Neural progenitor cell (in vitro differentiated cells): ENCODE measurements at regions not wholly inside any gene's neighbourhood (a gene's known extent, or its start where the extent isn't known, plus 50 kb on each side); places are given as distances from the start of the nearest gene placed in this dataset.
"Not testable (repeated sequence)": the region's sequence is repeated elsewhere in the genome, so short reads cannot be mapped to it uniquely, and the experiment has no call there.

Source experiments
- DNase-seq: peaks from one replicate; pipeline ENCODE4 v3.0.0-alpha.2; 2016; ENCODE audit warnings: low spot score
- H2AFZ ChIP-seq: fragments of 200-600 bp; sonication (generic); replicated peaks from 2 replicates; pipeline ENCODE4 v1.6.1; 2016; ENCODE audit warnings: antibody characterized with exemption
- H3F3A ChIP-seq: fragments of 200-600 bp; sonication (generic); 2 replicates; pipeline ENCODE4 v1.6.1; 2016; ENCODE audit warnings: antibody characterized with exemption, low read depth
- H3K27ac ChIP-seq: fragments of 200-600 bp; sonication (generic); 2 replicates; pipeline ENCODE4 v1.5.1; 2016; ENCODE audit warnings: mild to moderate bottlenecking
- H3K27me3 ChIP-seq: fragments of 200-600 bp; sonication (generic); 2 replicates; pipeline ENCODE4 v1.6.1; 2016; ENCODE audit warnings: mild to moderate bottlenecking, moderate library complexity
- H3K36me3 ChIP-seq: fragments of 200-600 bp; sonication (generic); 2 replicates; pipeline ENCODE4 v1.5.1; 2016
- H3K4me1 ChIP-seq: fragments of 200-600 bp; sonication (generic); 2 replicates; pipeline ENCODE4 v1.6.1; 2016; ENCODE audit warnings: mixed run types
- H3K4me2 ChIP-seq: fragments of 200-600 bp; sonication (generic); 2 replicates; pipeline ENCODE4 v1.6.1; 2016
- H3K4me3 ChIP-seq: fragments of 200-600 bp; sonication (generic); 2 replicates; pipeline ENCODE4 v1.5.1; 2016
- H3K79me2 ChIP-seq: fragments of 200-600 bp; sonication (generic); 2 replicates; pipeline ENCODE4 v1.6.1; 2016; ENCODE audit warnings: low read depth
- H3K9ac ChIP-seq: fragments of 200-600 bp; sonication (generic); 2 replicates; pipeline ENCODE4 v1.6.1; 2016
- H3K9me3 ChIP-seq: fragments of 200-600 bp; sonication (generic); 2 replicates; pipeline ENCODE4 v1.5.1; 2016; ENCODE audit warnings: low read depth
- H4K20me1 ChIP-seq: fragments of 200-600 bp; sonication (generic); 2 replicates; pipeline ENCODE4 v1.6.1; 2016; ENCODE audit warnings: low read depth
- H3K27ac Mint-ChIP-seq: 3 replicates; pipeline ENCODE4 v1.8.0; 2021; ENCODE audit warnings: mixed read lengths
- H3K27me3 Mint-ChIP-seq: 2 replicates; pipeline ENCODE4 v1.8.0; 2022; ENCODE audit warnings: low read depth, mild to moderate bottlenecking, inconsistent platforms, moderate library complexity, mixed read lengths; ENCODE audit not compliant: insufficient read depth
- H3K36me3 Mint-ChIP-seq: 3 replicates; pipeline ENCODE4 v1.8.0; 2021; ENCODE audit warnings: mixed read lengths
- H3K4me1 Mint-ChIP-seq: 3 replicates; pipeline ENCODE4 v1.8.0; 2021; ENCODE audit warnings: mixed read lengths
- H3K4me3 Mint-ChIP-seq: 3 replicates; pipeline ENCODE4 v1.8.0; 2021; ENCODE audit warnings: mild to moderate bottlenecking, moderate library complexity, mixed read lengths
- H3K9me3 Mint-ChIP-seq: 3 replicates; pipeline ENCODE4 v1.8.0; 2020; ENCODE audit warnings: mixed read lengths

DNA sequence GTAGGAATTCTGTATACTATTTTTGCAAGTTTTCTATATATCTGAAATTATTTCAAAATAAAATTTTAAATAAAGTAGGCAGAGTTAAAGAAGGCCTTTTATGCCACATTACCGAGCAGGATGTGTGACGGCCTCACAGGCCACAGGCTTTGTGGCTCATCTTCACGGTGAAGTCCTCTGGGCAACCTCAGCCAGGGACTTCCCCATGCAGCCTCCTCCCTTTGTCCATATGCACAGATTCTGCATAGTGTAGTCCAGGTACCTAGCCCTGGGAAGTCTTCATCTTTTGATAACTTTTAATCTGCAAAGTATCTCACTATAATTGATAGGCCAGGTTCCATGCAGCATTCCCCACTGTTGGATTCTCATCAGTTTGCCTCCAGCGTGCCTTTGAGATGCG is 62.8 kb downstream of the ARHGAP11B start:
- not testable (repeated sequence) for H3K27ac Mint-ChIP-seq, H3K9me3 ChIP-seq, H3K79me2 ChIP-seq, H3K36me3 ChIP-seq, H3K27me3 Mint-ChIP-seq, DNase-seq, H3K9me3 Mint-ChIP-seq, H3K36me3 Mint-ChIP-seq, H3K4me1 ChIP-seq, H2AFZ ChIP-seq, H3K27ac ChIP-seq, H3F3A ChIP-seq, H3K9ac ChIP-seq, H4K20me1 ChIP-seq, H3K4me2 ChIP-seq, H3K4me1 Mint-ChIP-seq, H3K27me3 ChIP-seq, H3K4me3 Mint-ChIP-seq, H3K4me3 ChIP-seq

GRCh38 chr15:30690153-30690552 is 64.2 kb downstream of the ARHGAP11B start:
- not testable (repeated sequence) for H3K9ac ChIP-seq, H3K4me3 ChIP-seq, H3K27ac Mint-ChIP-seq, DNase-seq, H2AFZ ChIP-seq, H3K36me3 Mint-ChIP-seq, H3K4me1 Mint-ChIP-seq, H3F3A ChIP-seq, H3K9me3 ChIP-seq, H3K4me3 Mint-ChIP-seq, H3K27me3 ChIP-seq, H3K9me3 Mint-ChIP-seq, H3K4me1 ChIP-seq, H3K4me2 ChIP-seq, H4K20me1 ChIP-seq, H3K79me2 ChIP-seq, H3K36me3 ChIP-seq, H3K27ac ChIP-seq, H3K27me3 Mint-ChIP-seq

GRCh38 chr15:30695811-30696210 is 69.9 kb downstream of the ARHGAP11B start:
- H3K79me2 ChIP-seq, H3K36me3 ChIP-seq, H3K27ac ChIP-seq, H3K4me1 Mint-ChIP-seq, DNase-seq, H3F3A ChIP-seq, H2AFZ ChIP-seq, H3K9me3 Mint-ChIP-seq, H3K4me2 ChIP-seq, H3K4me3 ChIP-seq, H3K27me3 ChIP-seq, H3K9me3 ChIP-seq, H3K4me3 Mint-ChIP-seq, H3K4me1 ChIP-seq, H3K36me3 Mint-ChIP-seq, H3K27me3 Mint-ChIP-seq, H3K9ac ChIP-seq, H3K27ac Mint-ChIP-seq, H4K20me1 ChIP-seq: not testable (repeated sequence)

GRCh38 chr15:30696439-30697314 is 70.7 kb downstream of the ARHGAP11B start:
- not testable (repeated sequence) for H3K9me3 Mint-ChIP-seq, DNase-seq, H3K27ac ChIP-seq, H4K20me1 ChIP-seq, H3K4me1 ChIP-seq, H3K9me3 ChIP-seq, H3K4me2 ChIP-seq, H2AFZ ChIP-seq, H3K27me3 ChIP-seq, H3F3A ChIP-seq, H3K4me3 ChIP-seq, H3K27ac Mint-ChIP-seq, H3K4me1 Mint-ChIP-seq, H3K27me3 Mint-ChIP-seq, H3K79me2 ChIP-seq, H3K36me3 ChIP-seq, H3K4me3 Mint-ChIP-seq, H3K9ac ChIP-seq, H3K36me3 Mint-ChIP-seq

DNA sequence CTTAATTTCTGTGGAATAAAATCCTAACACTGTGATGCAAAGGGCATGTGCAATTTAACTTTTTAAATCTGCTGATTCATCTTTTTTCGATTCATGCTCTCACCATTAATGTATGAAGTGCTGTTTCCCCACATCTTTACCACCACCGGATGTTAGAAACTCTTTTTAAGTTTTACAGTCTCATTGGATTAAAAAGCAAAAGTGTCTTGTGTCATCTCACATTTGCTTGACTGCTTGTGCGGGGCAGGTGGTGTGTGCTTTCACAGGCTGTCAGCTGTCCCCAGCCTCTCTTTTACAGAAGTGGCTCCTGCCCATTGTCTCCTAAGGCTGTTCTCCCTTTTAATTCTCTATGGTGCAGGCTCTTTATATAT is 71.4 kb downstream of the ARHGAP11B start:
- not testable (repeated sequence) for H3K36me3 ChIP-seq, H3K27me3 Mint-ChIP-seq

GRCh38 chr15:30700006-30700597 is 74.2 kb downstream of the ARHGAP11B start:
- H3K4me1 ChIP-seq, H3F3A ChIP-seq, H3K27ac ChIP-seq, H3K9me3 Mint-ChIP-seq, H3K9me3 ChIP-seq, H3K4me2 ChIP-seq, H3K36me3 Mint-ChIP-seq, H2AFZ ChIP-seq, H3K36me3 ChIP-seq, H3K27ac Mint-ChIP-seq, DNase-seq, H3K79me2 ChIP-seq, H3K4me1 Mint-ChIP-seq, H3K9ac ChIP-seq, H3K4me3 ChIP-seq, H3K27me3 Mint-ChIP-seq, H3K4me3 Mint-ChIP-seq, H4K20me1 ChIP-seq, H3K27me3 ChIP-seq: not testable (repeated sequence)

More for the DNA sequence above, 71.4 kb downstream of the ARHGAP11B start:
- DNase-seq, H3K4me2 ChIP-seq, H4K20me1 ChIP-seq, H3K9me3 ChIP-seq, H3F3A ChIP-seq, H3K27ac Mint-ChIP-seq, H3K4me3 Mint-ChIP-seq, H3K9ac ChIP-seq, H3K79me2 ChIP-seq, H3K27me3 ChIP-seq, H3K27ac ChIP-seq, H3K9me3 Mint-ChIP-seq, H3K4me1 ChIP-seq, H3K4me1 Mint-ChIP-seq, H3K4me3 ChIP-seq, H3K36me3 Mint-ChIP-seq, H2AFZ ChIP-seq: not testable (repeated sequence)

DNA sequence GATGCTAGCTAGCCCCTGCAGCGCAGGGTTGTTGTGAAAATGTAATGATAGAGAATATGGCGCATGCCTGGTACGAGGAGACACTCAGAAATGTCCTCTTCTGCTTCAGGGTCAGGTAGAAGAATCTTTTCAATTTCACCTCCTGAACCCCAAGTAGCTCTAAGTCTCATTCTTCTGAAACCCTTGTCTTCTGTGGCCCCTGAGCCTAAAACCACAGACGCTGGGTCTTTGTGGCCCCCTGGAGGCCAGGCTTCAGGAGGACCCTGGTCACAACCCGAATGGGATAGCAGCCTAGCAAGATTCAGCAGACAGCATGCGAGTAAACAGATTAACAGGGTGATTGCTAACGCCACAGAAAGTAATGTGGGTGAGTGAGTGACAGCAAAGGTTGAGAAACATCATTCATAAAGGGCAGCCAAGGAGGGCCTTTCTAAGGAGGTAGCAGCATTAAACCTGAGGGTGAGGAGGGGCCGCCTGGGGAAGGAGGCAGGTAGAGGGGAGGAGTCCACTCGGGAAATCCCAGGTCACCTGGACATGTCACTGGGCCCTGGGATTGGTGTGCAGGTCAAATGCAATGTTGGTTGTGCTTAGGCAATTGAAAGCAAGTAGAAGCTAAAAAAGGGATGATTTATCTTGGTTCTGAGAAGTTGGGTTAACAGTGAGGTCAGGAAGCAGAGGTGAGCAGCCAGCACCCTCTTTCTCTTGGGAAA is 82.2 kb downstream of the ARHGAP11B start:
- H3K27ac ChIP-seq, H3K27me3 ChIP-seq, H3K27me3 Mint-ChIP-seq, H3K4me3 ChIP-seq, H3K4me3 Mint-ChIP-seq, H4K20me1 ChIP-seq, H3K4me1 Mint-ChIP-seq, H3K9ac ChIP-seq, DNase-seq, H3K36me3 ChIP-seq, H3K4me1 ChIP-seq, H3K27ac Mint-ChIP-seq, H3K9me3 ChIP-seq, H3F3A ChIP-seq, H3K9me3 Mint-ChIP-seq, H2AFZ ChIP-seq, H3K79me2 ChIP-seq, H3K36me3 Mint-ChIP-seq, H3K4me2 ChIP-seq: not testable (repeated sequence)

DNA sequence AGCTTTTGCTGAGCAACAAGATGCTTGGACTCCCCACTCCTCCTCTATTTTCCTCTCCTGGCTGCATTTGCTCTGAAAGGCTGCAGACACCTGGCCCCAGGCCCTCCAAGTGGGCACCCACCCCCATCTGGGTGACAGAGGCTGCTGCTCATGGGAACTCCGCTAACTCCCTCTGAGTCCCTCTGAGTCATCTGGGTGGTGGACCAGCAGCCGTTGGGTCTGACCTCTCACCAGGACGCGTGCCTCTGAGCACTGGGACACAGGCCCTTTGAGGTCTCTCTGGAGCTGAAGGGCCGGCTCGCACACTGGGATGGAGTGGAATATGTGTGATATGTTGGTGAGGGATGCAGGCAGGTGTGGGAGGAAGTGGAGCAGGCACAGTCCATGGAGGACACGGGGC is 82.9 kb downstream of the ARHGAP11B start:
- H3F3A ChIP-seq, H3K27ac Mint-ChIP-seq, H3K79me2 ChIP-seq, H3K36me3 ChIP-seq, H3K9me3 ChIP-seq, H2AFZ ChIP-seq, H3K4me1 ChIP-seq, H4K20me1 ChIP-seq, H3K4me3 Mint-ChIP-seq, H3K9me3 Mint-ChIP-seq, H3K27me3 Mint-ChIP-seq, H3K27ac ChIP-seq, H3K4me3 ChIP-seq, H3K9ac ChIP-seq, H3K4me1 Mint-ChIP-seq, H3K4me2 ChIP-seq, DNase-seq, H3K27me3 ChIP-seq, H3K36me3 Mint-ChIP-seq: not testable (repeated sequence)
